ENCODE measurements at regions not wholly inside any gene's neighbourhood (a gene's known extent, or its start where the extent isn't known, plus 50 kb on each side); places are given as distances from the start of the nearest gene placed in this dataset.

- no peak overlapping the region for H3K9ac ChIP-seq (ENCODE audit: extremely low read depth, low read length, poor library complexity, severe bottlenecking)
- H3K27me3 Mint-ChIP-seq (ENCODE audit: insufficient read depth) = no peaks in the 10 kb centered on the region
- H3K36me3 ChIP-seq (ENCODE audit: control insufficient read depth, insufficient read depth, low read length) = no peaks in the 10 kb centered on the region
- no peak overlapping the region for H3K27ac ChIP-seq (ENCODE audit: low read depth, low read length)
- H3K4me3 ChIP-seq (ENCODE audit: low read length) = no peak overlapping the region
- no peaks in the 10 kb centered on the region for H3K9me3 Mint-ChIP-seq
- no peaks in the 10 kb centered on the region for H3K4me1 ChIP-seq (ENCODE audit: control insufficient read depth, insufficient read depth, low read length)
- no peaks in the 10 kb centered on the region for H3K27me3 ChIP-seq (ENCODE audit: control insufficient read depth, insufficient read depth, low read length, poor library complexity, severe bottlenecking)
- H3K36me3 Mint-ChIP-seq (ENCODE audit: low read depth) = no peaks in the 10 kb centered on the region
- no peaks in the 10 kb centered on the region for H3K9me3 ChIP-seq (ENCODE audit: control insufficient read depth, low read length)
- DNase-seq = peak; percentile 68
- no peak overlapping the region for H3K27ac Mint-ChIP-seq
- peaks cover 8% of the 10 kb centered on the region for H3K4me1 Mint-ChIP-seq
- TF ChIP-seq, protein P1, sequence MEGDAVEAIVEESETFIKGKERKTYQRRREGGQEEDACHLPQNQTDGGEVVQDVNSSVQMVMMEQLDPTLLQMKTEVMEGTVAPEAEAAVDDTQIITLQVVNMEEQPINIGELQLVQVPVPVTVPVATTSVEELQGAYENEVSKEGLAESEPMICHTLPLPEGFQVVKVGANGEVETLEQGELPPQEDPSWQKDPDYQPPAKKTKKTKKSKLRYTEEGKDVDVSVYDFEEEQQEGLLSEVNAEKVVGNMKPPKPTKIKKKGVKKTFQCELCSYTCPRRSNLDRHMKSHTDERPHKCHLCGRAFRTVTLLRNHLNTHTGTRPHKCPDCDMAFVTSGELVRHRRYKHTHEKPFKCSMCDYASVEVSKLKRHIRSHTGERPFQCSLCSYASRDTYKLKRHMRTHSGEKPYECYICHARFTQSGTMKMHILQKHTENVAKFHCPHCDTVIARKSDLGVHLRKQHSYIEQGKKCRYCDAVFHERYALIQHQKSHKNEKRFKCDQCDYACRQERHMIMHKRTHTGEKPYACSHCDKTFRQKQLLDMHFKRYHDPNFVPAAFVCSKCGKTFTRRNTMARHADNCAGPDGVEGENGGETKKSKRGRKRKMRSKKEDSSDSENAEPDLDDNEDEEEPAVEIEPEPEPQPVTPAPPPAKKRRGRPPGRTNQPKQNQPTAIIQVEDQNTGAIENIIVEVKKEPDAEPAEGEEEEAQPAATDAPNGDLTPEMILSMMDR (conservative IDR thresholded peaks at IDR 0.05) = no peak
- WGBS, 2 experiments (ENCODE audit: insufficient coverage in 1 of 2, insufficient read length in 1 of 2) = 76% methylated on average over 2 of the region's 2 CpGs
- H3K4me3 Mint-ChIP-seq = no peak overlapping the region
Observed at GRCh38 chr6:25026723-25027122, 91.0 kb upstream of the RIPOR2 start.

- H3K4me1 Mint-ChIP-seq = peaks cover 8% of the 10 kb centered on the region
- Histone ChIP-seq H3K4me3 (ENCODE audit: low read length) (no peak overlapping the region), H3K4me1 (ENCODE audit: control insufficient read depth, insufficient read depth, low read length) (no peaks in the 10 kb centered on the region), H3K27me3 (ENCODE audit: control insufficient read depth, insufficient read depth, low read length, poor library complexity, severe bottlenecking) (no peaks in the 10 kb centered on the region), H3K9me3 (ENCODE audit: control insufficient read depth, low read length) (no peaks in the 10 kb centered on the region), H3K36me3 (ENCODE audit: control insufficient read depth, insufficient read depth, low read length) (no peaks in the 10 kb centered on the region), H3K9ac (ENCODE audit: extremely low read depth, low read length, poor library complexity, severe bottlenecking) (no peak overlapping the region), H3K27ac (ENCODE audit: low read depth, low read length) (no peak overlapping the region)
- H3K27me3 Mint-ChIP-seq (ENCODE audit: insufficient read depth) = no peaks in the 10 kb centered on the region
- no peak overlapping the region for H3K27ac Mint-ChIP-seq
- TF ChIP-seq, protein P1 (conservative IDR thresholded peaks at IDR 0.05) = peak; percentile 52
- peak; percentile 74 for DNase-seq
- H3K36me3 Mint-ChIP-seq (ENCODE audit: low read depth) = no peaks in the 10 kb centered on the region
- no peaks in the 10 kb centered on the region for H3K9me3 Mint-ChIP-seq
- 87 to 89% methylated on average over 16 to 31 of the region's 31 CpGs for WGBS, 2 experiments (ENCODE audit: insufficient coverage in 1 of 2, insufficient read length in 1 of 2)
- no peak overlapping the region for H3K4me3 Mint-ChIP-seq
Observed at GRCh38 chr6:25027221-25027916, 91.6 kb upstream of the RIPOR2 start.

DNA sequence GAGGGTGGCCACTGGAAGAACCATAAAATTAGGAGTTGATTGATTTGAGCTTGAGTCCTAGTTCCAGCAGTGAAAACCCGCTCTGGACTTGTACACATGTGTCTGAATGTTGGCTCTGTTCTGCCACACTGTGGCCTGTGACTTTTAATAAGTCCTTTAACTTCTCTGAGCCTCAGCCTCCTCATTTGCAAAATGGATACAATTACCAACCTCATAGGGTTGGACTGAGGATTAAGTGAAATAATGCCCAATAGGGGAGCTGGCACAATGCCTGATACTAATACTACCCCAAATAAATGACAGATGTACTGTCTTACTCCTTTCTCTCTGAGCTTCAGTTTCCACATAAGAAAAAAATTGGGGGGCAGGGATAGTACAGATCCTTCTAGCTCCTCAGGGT lies 92.6 kb upstream of the RIPOR2 start:
- Histone ChIP-seq H3K9me3 (ENCODE audit: control insufficient read depth, low read length) (no peaks in the 10 kb centered on the region), H3K27ac (ENCODE audit: low read depth, low read length) (no peak overlapping the region), H3K4me3 (ENCODE audit: low read length) (no peak overlapping the region), H3K9ac (ENCODE audit: extremely low read depth, low read length, poor library complexity, severe bottlenecking) (no peak overlapping the region), H3K36me3 (ENCODE audit: control insufficient read depth, insufficient read depth, low read length) (no peaks in the 10 kb centered on the region), H3K4me1 (ENCODE audit: control insufficient read depth, insufficient read depth, low read length) (no peaks in the 10 kb centered on the region), H3K27me3 (ENCODE audit: control insufficient read depth, insufficient read depth, low read length, poor library complexity, severe bottlenecking) (no peaks in the 10 kb centered on the region)
- Mint-ChIP-seq H3K27ac (no peak overlapping the region), H3K9me3 (no peaks in the 10 kb centered on the region), H3K4me1 (peaks cover 8% of the 10 kb centered on the region), H3K27me3 (ENCODE audit: insufficient read depth) (no peaks in the 10 kb centered on the region), H3K36me3 (ENCODE audit: low read depth) (no peaks in the 10 kb centered on the region), H3K4me3 (no peak overlapping the region)
- TF ChIP-seq, protein P1 (conservative IDR thresholded peaks at IDR 0.05) = no peak
- 98 to 100% methylated on average over 1 of the region's 1 CpG for WGBS, 2 experiments (ENCODE audit: insufficient coverage in 1 of 2, insufficient read length in 1 of 2)
- no peak for DNase-seq
